GM21529 (cell line): ENCODE measurements at regions not wholly inside any gene's neighbourhood (a gene's known extent, or its start where the extent isn't known, plus 50 kb on each side); places are given as distances from the start of the nearest gene placed in this dataset.

Experiments used
- ATAC-seq: cut with Tn5 transposase; IDR thresholded peaks from one replicate; pipeline ENCODE4 v1.9.1; 2021; ENCODE audit not compliant: unreplicated experiment

DNA sequence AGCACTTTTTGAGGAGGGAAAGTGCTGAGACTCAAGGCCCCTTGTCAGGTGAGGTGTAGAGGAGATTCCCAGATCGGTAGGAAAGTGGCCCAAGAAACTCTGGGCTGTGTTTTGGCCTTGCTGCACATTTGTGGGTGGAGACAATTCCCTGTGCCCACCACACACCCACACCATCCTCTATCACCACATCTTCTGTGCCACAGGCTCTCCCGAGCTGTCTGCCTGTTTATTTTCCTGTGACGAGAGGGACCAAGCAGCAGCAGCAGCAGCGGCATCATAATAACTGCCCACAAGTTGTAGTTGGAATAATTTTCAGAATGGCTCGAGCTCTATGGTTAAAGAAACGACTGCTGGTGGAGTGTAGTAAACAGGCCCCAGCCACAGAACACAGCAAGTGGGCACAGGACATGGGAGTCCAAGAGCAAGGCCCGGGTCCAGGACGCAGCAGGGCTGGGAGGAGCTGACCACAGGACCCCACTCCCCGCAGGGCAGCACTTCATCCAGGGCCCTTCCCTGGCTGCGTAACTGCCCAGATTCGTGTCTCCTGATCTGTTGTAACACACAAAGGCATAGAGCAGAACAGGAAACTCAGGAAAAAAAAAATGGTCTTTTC lies 55.6 kb upstream of the BCL2L14 start:
- no peak for ATAC-seq

DNA sequence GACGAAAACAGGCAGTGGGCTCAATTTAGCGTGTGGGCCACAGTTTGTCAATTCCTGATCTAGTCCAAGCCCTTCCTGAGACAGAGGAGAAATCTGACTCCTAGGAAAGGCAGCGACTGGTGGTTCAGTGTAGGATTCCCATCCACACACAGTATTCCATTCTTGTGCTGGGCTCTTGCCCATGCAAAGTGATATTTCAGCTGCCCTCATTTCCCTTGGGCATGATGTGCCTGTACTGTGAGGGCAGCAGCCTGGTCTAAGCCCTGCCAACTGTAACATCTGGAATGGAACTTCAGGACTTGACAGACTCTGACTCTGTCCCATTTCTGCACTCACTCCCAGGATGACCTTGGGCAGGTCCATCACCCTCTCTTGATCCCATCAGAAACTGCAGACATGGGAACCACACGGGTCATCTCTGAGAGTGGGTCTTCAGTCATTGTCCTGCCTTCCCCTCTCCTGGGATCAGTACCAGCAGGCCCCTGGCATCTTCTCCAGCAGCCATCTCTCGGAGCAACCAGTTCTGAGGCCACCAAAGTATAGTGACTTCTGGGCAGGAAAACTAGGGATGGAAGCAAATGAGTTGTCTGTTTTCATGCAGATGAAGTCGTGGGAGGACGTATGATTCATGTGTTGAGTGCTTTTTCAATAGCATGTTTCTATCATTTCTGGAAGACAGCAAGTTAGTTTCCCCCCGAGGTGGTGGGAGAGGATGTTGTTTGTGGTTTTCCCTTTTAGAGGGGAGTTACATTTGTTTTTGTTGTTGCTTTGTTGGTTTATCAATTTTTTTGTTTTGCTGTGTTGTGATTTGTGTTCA lies 54.2 kb upstream of the BCL2L14 start:
- ATAC-seq: no peak

DNA sequence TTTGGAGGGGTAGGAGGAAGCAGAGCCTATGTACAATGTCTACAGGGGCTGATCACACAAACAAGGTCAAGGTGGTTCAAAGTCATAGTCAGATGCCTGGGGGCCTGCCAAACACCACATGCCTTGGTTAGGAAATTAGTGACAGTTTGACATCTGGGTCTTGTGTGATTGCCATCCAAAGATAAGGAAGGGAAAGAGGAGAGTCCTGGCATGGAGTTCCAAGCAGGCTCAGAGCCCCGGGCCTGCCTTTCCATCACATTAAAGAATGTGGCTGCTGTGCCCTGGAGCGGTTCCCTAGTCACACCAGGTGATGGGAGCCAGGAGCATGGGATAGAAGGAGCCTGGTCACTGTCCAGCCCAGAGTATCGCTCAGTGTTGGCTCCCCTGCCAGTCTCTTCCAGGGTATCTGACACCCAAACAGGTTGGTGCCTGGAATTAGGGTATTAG lies 53.6 kb upstream of the BCL2L14 start:
- no peak for ATAC-seq

DNA sequence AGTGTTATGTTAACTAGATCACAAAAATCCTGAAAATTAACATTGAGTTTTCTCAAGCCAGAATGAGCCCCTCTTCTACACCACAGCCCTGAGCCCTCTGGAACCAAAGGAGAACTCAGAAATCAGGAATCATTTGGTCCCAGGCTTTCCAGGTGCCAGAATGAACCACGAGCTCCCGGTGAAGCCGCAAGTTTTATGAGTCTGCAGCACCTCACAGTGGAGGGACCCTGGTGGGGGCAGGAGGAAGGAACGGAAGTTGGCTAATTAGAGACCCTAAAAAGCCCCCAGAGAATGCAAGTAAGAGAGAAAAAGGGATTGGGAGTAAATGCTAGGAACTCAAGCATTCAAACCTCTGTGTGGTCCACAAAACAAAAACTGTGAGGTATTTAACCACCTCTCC lies 52.9 kb upstream of the BCL2L14 start:
- no peak for ATAC-seq

DNA sequence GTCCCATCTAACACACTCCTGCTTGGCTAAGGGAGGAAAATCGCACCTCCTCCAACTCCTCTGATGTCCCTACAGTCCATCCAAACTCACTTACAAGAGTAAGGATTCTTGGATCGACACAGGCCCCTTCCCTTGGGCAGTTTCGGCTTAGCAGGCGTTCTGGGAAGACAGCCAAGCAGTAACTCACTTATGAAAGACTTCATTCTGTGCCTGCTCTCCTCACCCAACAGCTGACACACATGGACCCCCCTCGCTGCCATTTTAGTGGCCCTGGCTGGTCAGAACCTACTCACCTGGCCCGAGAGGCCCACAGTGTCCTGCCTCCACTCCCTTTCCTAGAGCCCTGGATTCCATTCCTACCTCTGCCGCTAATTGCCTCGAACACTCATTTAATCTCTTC lies 52.3 kb upstream of the BCL2L14 start:
- ATAC-seq: no peak

DNA sequence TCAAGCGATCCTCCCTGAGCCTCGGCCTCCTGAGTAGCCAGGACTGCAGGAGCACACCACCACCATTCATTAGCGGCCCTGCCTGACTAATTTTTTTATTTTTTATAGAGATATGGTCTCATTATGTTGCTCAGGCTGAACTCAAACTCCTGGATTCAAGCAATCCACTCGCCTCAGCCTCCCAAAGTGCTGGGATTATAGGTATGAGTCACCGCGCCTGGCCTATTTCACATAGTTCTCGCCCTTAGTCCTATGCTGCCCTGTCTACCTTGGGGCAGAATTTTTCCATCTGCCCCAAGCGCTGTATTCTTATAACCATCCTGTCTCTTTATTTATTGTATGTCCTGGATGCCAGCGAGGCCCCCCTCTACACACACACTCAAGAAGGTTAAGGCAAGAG lies 50.9 kb upstream of the BCL2L14 start:
- no peak for ATAC-seq

DNA sequence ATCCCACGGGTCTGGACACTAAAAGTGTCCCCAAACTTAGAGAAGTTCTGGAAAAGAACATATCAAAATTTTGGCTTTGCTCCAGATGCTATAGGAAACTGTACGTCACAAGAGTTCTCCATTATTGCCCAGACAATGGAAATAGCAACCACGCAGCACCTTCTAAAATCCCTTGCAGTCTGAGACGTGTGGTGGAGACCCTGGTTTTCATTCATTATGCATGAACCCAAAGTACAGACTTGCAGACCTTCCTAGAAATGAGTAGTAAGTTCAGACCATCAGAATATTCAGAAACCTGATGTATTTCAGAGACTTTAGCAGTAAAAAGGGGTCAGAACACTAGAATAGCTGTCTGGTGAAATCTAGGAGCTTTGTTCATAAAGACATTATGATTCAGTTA lies 50.0 kb upstream of the BCL2L14 start:
- ATAC-seq: no peak
